PFSK-1 (cell line): ENCODE measurements at regions not wholly inside any gene's neighbourhood (a gene's known extent, or its start where the extent isn't known, plus 50 kb on each side); places are given as distances from the start of the nearest gene placed in this dataset.

Experiments used
- FOXP2 ChIP-seq: optimal IDR thresholded peaks from 2 replicates; pipeline ENCODE3; 2011; ENCODE audit warnings: borderline replicate concordance, control low read depth, inconsistent platforms; ENCODE audit not compliant: insufficient read depth; ENCODE audit errors: extremely low read length, extremely low read depth
- POLR2AphosphoS5 ChIP-seq: IDR thresholded peaks from 2 replicates; pipeline ENCODE4 v1.6.1; 2012; ENCODE audit warnings: low read depth, mild to moderate bottlenecking, control low read depth, low read length, moderate library complexity
- SIN3A ChIP-seq: IDR thresholded peaks from 2 replicates; pipeline ENCODE4 v1.6.1; 2012; ENCODE audit warnings: mild to moderate bottlenecking, low read length, moderate library complexity, borderline replicate concordance; ENCODE audit not compliant: insufficient read depth
- TAF1 ChIP-seq: IDR thresholded peaks from 2 replicates; pipeline ENCODE4 v1.6.1; 2012; ENCODE audit warnings: low read length, control low read depth, borderline replicate concordance; ENCODE audit not compliant: insufficient read depth
- TF ChIP-seq, protein P1 (sequence below), 2 experiments: IDR thresholded peaks; 2 replicates each; pipeline versions ENCODE4 v1.6.1 to v1.8.0; 2011 to 2012; ENCODE audit warnings: low read depth in 2 of 2, low read length in 2 of 2, control low read depth in 1 of 2, inconsistent platforms in 1 of 2, mild to moderate bottlenecking in 1 of 2, moderate library complexity in 1 of 2; ENCODE audit not compliant: insufficient read depth in 1 of 2

GRCh38 chr1:232421143-232421796 lies 208.7 kb downstream of the SIPA1L2 start:
- TF ChIP-seq TAF1 (no peak), FOXP2 (no peak), POLR2AphosphoS5 (no peak), SIN3A (no peak)
- TF ChIP-seq, protein P1, sequence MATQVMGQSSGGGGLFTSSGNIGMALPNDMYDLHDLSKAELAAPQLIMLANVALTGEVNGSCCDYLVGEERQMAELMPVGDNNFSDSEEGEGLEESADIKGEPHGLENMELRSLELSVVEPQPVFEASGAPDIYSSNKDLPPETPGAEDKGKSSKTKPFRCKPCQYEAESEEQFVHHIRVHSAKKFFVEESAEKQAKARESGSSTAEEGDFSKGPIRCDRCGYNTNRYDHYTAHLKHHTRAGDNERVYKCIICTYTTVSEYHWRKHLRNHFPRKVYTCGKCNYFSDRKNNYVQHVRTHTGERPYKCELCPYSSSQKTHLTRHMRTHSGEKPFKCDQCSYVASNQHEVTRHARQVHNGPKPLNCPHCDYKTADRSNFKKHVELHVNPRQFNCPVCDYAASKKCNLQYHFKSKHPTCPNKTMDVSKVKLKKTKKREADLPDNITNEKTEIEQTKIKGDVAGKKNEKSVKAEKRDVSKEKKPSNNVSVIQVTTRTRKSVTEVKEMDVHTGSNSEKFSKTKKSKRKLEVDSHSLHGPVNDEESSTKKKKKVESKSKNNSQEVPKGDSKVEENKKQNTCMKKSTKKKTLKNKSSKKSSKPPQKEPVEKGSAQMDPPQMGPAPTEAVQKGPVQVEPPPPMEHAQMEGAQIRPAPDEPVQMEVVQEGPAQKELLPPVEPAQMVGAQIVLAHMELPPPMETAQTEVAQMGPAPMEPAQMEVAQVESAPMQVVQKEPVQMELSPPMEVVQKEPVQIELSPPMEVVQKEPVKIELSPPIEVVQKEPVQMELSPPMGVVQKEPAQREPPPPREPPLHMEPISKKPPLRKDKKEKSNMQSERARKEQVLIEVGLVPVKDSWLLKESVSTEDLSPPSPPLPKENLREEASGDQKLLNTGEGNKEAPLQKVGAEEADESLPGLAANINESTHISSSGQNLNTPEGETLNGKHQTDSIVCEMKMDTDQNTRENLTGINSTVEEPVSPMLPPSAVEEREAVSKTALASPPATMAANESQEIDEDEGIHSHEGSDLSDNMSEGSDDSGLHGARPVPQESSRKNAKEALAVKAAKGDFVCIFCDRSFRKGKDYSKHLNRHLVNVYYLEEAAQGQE (IDR thresholded peaks at IDR 0.05; ENCODE audit: insufficient read depth in 1 of 2, low read depth in 2 of 2, low read length in 2 of 2), result no peak

GRCh38 chr1:232417636-232418248 lies 212.2 kb downstream of the SIPA1L2 start:
- TF ChIP-seq TAF1 (no peak), SIN3A (no peak), POLR2AphosphoS5 (no peak), FOXP2 (no peak)
- TF ChIP-seq, protein P1 (IDR thresholded peaks at IDR 0.05; ENCODE audit: insufficient read depth in 1 of 2, low read depth in 2 of 2, low read length in 2 of 2), result no peak

DNA sequence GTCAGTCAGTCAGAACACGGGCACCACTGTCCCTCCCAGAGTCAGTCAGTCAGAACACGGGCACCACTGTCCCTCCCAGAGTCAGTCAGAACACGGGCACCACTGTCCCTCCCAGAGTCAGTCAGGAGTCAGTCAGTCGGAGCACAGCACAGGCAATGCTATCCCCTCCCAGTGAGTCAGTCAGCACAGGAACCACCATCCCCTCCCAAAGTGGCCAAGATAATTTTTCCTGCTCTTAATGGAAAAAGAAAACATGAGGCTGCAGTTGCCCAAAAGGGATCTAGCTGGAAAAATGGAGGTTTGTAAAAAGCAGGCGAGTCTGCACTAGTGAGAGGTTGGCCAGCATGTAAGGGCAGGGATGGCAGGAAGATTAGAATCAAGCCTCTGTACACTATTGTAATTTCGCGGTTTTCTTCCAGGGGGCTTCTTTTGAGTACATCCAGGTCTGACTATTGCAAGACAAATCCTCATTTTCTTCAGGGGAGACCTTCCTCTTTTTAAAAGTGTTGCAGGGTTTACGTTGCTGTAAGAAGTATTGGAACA lies 213.8 kb downstream of the SIPA1L2 start:
- TF ChIP-seq TAF1 (no peak), SIN3A (no peak), FOXP2 (no peak)
- TF ChIP-seq, protein P1 (IDR thresholded peaks at IDR 0.05; ENCODE audit: insufficient read depth in 1 of 2, low read depth in 2 of 2, low read length in 2 of 2), result no peak

- TF ChIP-seq FOXP2 (no peak), TAF1 (no peak), POLR2AphosphoS5 (no peak), SIN3A (no peak)
- TF ChIP-seq, protein P1 (IDR thresholded peaks at IDR 0.05; ENCODE audit: insufficient read depth in 1 of 2, low read depth in 2 of 2, low read length in 2 of 2), result no peak
These were observed 215.8 kb downstream of the SIPA1L2 start for GRCh38 chr1:232414100-232414499.
